ENCODE measurements at regions not wholly inside any gene's neighbourhood (a gene's known extent, or its start where the extent isn't known, plus 50 kb on each side); places are given as distances from the start of the nearest gene placed in this dataset.

GRCh38 chr11:15775797-15776196 lies 580.5 kb downstream of the SOX6 start:
- TF ChIP-seq POLR2A (IDR thresholded peaks at IDR 0.05) (no peak), CTCF (IDR thresholded peaks at IDR 0.05) (no peak)
- Histone ChIP-seq H3K4me3 (no peak overlapping the region), H3K27me3 (no peaks in the 10 kb centered on the region)

GRCh38 chr11:15776366-15776765 lies 580.0 kb downstream of the SOX6 start:
- Histone ChIP-seq H3K36me3 (no peaks in the 10 kb centered on the region), H3K27ac (no peak overlapping the region), H3K9me3 (no peaks in the 10 kb centered on the region), H3K4me1 (no peaks in the 10 kb centered on the region), H3K4me3 (no peak overlapping the region), H3K27me3 (no peaks in the 10 kb centered on the region)
- no peak for TF ChIP-seq CTCF (IDR thresholded peaks at IDR 0.05)
- no peak for TF ChIP-seq POLR2A (IDR thresholded peaks at IDR 0.05)
- no peak for DNase-seq

More at GRCh38 chr11:15775797-15776196, 580.5 kb downstream of the SOX6 start:
- no peak for DNase-seq
- Histone ChIP-seq H3K4me1 (no peaks in the 10 kb centered on the region), H3K36me3 (no peaks in the 10 kb centered on the region), H3K27ac (no peak overlapping the region), H3K9me3 (no peaks in the 10 kb centered on the region)

- TF ChIP-seq POLR2A (IDR thresholded peaks at IDR 0.05) (no peak), CTCF (IDR thresholded peaks at IDR 0.05) (no peak)
- H3K9me3 ChIP-seq: no peaks in the 10 kb centered on the region
- no peak for DNase-seq
Measured at GRCh38 chr11:15779518-15779917, 576.8 kb downstream of the SOX6 start.

GRCh38 chr11:15780382-15780781 lies 576.0 kb downstream of the SOX6 start:
- H3K27ac ChIP-seq: no peak overlapping the region
- no peaks in the 10 kb centered on the region for H3K36me3 ChIP-seq
- H3K9me3 ChIP-seq: no peaks in the 10 kb centered on the region
- no peak for TF ChIP-seq POLR2A (IDR thresholded peaks at IDR 0.05)
- no peak for TF ChIP-seq CTCF (IDR thresholded peaks at IDR 0.05)
- no peak overlapping the region for H3K4me3 ChIP-seq
- H3K27me3 ChIP-seq: no peaks in the 10 kb centered on the region
- no peaks in the 10 kb centered on the region for H3K4me1 ChIP-seq
- no peak for DNase-seq

More at GRCh38 chr11:15779518-15779917, 576.8 kb downstream of the SOX6 start:
- no peak overlapping the region for H3K4me3 ChIP-seq
- no peaks in the 10 kb centered on the region for H3K36me3 ChIP-seq
- no peaks in the 10 kb centered on the region for H3K27me3 ChIP-seq
- H3K4me1 ChIP-seq: no peaks in the 10 kb centered on the region
- no peak overlapping the region for H3K27ac ChIP-seq

GRCh38 chr11:15780837-15781236 lies 575.5 kb downstream of the SOX6 start:
- no peaks in the 10 kb centered on the region for H3K36me3 ChIP-seq
- no peak for DNase-seq
- no peak overlapping the region for H3K4me3 ChIP-seq
- no peak for TF ChIP-seq CTCF (IDR thresholded peaks at IDR 0.05)
- no peak for TF ChIP-seq POLR2A (IDR thresholded peaks at IDR 0.05)
- H3K4me1 ChIP-seq: no peaks in the 10 kb centered on the region
- H3K27me3 ChIP-seq: no peaks in the 10 kb centered on the region
- H3K27ac ChIP-seq: no peak overlapping the region
- no peaks in the 10 kb centered on the region for H3K9me3 ChIP-seq

- no peak for TF ChIP-seq CTCF (IDR thresholded peaks at IDR 0.05)
- no peak for TF ChIP-seq POLR2A (IDR thresholded peaks at IDR 0.05)
- no peaks in the 10 kb centered on the region for H3K4me1 ChIP-seq
- no peaks in the 10 kb centered on the region for H3K27me3 ChIP-seq
- DNase-seq: no peak
- no peaks in the 10 kb centered on the region for H3K9me3 ChIP-seq
- no peak overlapping the region for H3K27ac ChIP-seq
- H3K36me3 ChIP-seq: no peaks in the 10 kb centered on the region
- no peak overlapping the region for H3K4me3 ChIP-seq
Measured at GRCh38 chr11:15783619-15784018, 572.7 kb downstream of the SOX6 start.
